HG03066 (cell line): ENCODE measurements at regions not wholly inside any gene's neighbourhood (a gene's known extent, or its start where the extent isn't known, plus 50 kb on each side); places are given as distances from the start of the nearest gene placed in this dataset.

Experiments used
- ATAC-seq: cut with Tn5 transposase; IDR thresholded peaks from one replicate; pipeline ENCODE4 v1.9.1; 2021; ENCODE audit warnings: low read depth; ENCODE audit not compliant: unreplicated experiment

GRCh38 chr5:61882901-61883500 lies 423.0 kb upstream of the KIF2A start:
- ATAC-seq: no peak

DNA sequence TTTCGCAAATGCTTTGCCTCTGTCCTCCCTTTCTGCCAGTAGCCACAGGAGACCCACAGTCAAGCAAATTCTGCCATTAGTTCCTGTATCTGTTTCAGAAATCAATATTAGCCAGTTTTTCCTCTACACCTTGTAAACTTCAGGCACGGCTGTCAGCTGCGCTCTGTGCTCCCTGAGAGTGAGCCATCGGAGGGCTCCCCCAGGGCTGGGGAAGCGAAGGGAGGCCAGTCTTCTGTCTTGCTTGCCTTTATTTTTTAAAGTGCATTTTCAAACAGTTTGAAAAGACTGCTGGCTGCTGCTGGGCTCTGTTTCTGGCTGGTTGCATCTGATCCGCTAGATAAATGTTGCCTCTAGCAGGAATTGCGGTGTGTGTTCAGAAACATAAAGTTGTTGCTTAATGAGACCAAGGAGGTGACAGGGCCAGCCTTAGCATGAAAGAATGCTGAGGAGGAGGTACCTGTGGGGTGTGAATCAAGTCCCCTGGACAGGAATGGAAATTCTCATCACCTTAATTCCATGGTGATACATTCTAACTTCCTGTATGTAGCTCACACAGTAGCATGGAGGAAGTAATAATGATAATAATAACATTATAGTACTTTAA lies 421.7 kb upstream of the KIF2A start:
- ATAC-seq: no peak

DNA sequence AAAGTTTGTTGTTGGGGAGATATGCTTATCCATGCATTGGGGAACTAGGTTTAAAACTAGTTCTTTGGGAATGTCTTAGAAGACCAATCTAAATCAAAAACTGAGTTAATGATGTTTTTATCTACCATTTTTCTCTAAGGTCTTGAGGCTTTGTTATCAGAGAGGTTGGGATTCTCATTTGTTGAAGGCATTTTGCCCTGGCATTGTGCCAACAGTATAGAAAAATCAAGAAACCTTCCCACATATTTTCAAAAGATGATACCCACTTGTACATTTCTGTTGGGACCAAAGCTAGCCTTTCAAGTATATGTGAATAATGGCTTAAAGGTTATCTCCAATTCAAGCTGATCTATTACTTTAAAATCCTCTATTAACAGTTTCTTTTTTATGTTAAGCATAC lies 419.8 kb upstream of the KIF2A start:
- ATAC-seq: no peak

DNA sequence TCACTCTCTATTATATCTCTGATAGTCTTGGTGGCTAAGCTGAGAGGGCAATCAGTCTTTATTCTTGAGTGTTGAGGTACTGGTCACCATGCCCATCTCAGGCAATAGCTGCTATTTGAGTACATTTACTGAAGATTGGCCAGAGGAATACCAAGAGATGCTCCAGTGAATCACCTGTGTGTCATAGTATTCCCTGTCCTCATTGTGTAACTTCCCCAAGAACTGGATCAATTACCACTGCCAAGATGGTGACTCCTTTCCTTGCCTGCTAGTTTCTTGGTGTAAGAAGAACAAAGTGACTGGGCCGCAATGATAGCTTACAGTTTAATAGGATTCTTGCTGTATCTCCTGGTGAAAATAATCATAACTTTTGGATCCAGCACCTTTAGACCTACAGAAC lies 418.7 kb upstream of the KIF2A start:
- no peak for ATAC-seq

- ATAC-seq: no peak
Measured at GRCh38 chr5:61894046-61894445, 412.0 kb upstream of the KIF2A start.

- ATAC-seq: no peak
Measured at GRCh38 chr5:61896811-61897210, 409.2 kb upstream of the KIF2A start.

DNA sequence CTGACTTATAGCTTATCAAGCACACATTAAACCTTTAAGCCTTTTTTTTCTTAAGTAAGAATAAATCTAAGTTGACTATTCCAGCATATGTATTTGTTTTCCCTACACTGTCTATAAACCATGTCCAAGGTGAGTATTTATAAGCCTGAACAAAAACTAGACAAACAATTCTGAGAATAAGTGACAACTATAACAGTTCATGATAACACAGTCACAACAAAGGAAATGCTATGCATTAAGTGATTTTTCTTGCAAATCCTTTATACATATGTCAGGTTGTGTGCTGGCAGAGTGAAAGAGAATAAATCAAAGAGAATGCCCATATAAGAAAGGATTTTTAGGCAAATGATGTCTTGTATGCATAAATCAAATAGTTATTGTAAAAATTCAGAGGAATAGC lies 408.8 kb upstream of the KIF2A start:
- ATAC-seq: no peak

GRCh38 chr5:61901997-61902396 lies 404.0 kb upstream of the KIF2A start:
- no peak for ATAC-seq

DNA sequence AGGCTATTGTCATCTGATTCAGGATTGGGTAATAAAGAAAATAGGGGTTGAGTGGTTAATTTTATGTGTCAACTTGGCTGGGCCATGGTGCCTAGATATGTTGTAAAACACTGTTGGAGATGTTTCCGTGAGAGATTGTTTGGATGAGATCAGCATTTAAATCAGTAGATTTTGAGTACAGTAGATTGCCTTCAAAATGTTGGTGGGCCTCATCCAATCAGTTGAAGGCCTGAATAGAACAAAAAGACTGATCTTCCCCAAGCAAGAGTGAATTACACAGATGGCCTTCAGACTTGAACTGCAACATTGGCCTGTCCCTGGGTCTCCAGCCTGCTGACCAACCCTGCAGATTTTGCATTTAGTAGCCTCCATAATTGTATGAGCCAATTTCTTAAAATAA lies 401.3 kb upstream of the KIF2A start:
- no peak for ATAC-seq

DNA sequence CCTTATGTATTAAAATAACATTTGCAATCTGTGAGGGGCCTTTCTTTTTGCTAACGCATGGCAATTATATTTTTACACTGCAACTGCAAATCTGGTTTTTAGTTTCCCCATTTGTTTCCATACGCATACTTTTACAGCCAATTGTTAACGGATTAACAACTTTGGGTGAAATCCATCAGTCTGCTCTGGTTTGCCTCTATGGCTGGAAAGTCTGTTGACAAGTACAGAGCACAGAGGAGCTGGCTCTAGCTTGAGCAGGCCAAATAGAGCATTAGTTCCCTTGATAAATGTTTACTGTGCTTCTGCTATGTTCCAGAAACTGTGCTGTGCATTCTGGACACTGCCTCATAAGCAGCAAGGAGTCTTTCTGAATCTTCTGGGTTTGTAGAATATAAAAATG lies 400.4 kb upstream of the KIF2A start:
- ATAC-seq: no peak

DNA sequence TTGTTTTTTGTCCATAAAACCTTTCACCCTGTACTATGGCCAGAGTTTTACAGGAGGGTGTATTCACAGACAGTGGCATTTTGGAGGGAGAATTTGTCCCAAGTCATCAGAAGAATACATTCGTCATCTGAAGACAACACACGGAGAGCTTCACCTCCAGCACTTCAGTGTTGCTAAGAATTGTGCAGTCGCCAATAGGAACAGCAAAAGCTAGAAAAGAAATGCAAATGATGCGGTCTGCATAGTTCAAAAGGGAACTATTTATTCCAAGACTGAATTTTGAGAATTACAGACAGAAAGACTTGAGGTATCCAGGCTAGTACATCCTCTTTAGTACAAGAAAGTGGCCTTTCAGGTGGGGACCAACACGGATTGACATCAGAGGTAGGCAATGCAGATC lies 399.2 kb upstream of the KIF2A start:
- no peak for ATAC-seq

DNA sequence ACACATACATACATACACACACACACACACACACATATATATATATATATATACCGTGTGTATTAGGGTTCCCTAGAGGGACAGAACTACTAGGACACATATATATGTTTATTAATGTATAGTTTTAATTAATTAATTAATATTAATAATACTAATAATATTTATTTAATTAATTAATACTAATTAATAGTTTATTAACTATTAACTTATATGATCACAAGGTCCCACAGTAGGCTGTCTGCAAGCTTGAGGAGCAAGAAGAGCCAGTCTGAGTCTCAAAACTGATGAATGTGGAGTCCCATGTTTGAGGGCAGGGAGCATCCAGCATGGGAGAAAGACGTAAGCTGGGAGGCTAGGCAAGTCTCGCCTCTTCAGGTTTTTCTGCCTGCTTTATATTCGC lies 398.0 kb upstream of the KIF2A start:
- ATAC-seq: no peak

GRCh38 chr5:61910771-61911170 lies 395.2 kb upstream of the KIF2A start:
- ATAC-seq: no peak

GRCh38 chr5:61912559-61912958 lies 393.4 kb upstream of the KIF2A start:
- no peak for ATAC-seq

DNA sequence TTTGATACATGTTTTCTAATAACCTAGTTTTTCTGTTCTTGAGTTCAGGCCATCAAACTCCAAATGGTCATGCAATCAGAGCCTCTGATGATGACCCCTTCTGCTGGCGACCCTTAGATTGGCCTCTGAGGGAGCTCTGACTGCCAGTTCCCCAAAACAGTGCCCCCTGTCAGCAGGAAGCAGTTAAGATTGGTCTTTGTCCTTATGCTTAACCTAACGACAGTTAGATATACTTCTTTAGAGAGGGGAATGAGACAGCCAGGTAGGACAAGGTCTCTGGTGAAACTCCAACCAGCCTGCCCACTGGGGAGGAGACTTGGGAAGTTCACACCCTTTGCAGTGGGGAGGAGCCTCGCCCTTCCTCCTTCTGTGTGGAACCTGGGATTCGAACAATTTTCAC lies 390.4 kb upstream of the KIF2A start:
- no peak for ATAC-seq

- ATAC-seq: no peak
Measured at GRCh38 chr5:61916621-61917620, 389.1 kb upstream of the KIF2A start.

GRCh38 chr5:61918611-61919010 lies 387.4 kb upstream of the KIF2A start:
- no peak for ATAC-seq

- ATAC-seq: no peak
Measured at GRCh38 chr5:61919920-61920319, 386.1 kb upstream of the KIF2A start.

- ATAC-seq: no peak
Measured at GRCh38 chr5:61924251-61924650, 381.8 kb upstream of the KIF2A start.

DNA sequence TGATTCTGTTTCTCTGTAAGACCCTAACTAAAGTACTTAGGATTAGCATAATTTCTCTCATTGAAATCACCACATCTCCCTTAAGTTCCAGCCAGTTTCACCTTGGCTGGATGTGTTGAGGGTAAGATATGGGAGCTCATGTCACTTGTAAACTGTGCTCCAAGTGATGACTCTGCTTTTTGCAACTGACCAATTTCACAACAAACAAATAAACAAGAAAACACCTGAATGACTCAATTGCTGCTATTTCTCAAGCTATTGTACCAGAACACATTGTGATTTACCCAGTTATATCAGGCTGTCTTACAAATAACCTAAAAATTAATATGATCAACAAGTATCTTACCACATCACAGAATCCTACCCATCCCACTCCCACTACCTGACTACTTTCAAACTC lies 379.1 kb upstream of the KIF2A start:
- no peak for ATAC-seq

DNA sequence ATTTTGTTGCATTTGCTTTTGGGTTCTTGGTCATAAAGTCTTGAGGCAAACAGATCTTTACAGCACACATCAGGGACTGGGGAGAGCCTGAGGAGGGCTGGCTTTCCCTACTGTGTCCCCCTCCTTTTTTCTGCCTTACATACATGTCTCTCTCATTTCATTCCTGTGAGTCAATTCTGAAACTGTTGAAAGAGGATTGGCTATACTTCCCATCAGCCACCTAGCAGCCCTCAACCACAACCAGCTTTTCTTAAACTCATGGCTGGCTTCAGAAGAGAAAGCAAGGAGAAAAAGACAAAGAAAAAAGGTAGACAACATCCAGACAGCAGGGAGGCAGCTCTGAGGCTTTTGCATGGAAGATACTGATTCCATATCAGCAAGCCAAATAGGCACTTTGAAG lies 374.8 kb upstream of the KIF2A start:
- no peak for ATAC-seq
